Ovary (tissue), 3 donors: ENCODE measurements at regions not wholly inside any gene's neighbourhood (a gene's known extent, or its start where the extent isn't known, plus 50 kb on each side); places are given as distances from the start of the nearest gene placed in this dataset.

Experiments used
- EP300 ChIP-seq: sonication (generic); formaldehyde crosslinking; IDR thresholded peaks from one replicate; pipeline ENCODE4 v1.6.1; 2017; ENCODE audit warnings: antibody characterized with exemption
- TF ChIP-seq, protein P1 (sequence below), 3 donors: fragments of 450-650 bp in 2 of 3; fragments of 200-600 bp in 1 of 3; IDR thresholded peaks; one replicate each; pipeline versions ENCODE4 v1.5.1 to v1.8.0; 2016 to 2022; ENCODE audit warnings: antibody characterized with exemption in 3 of 3, mild to moderate bottlenecking in 1 of 3
- donor health status: DM: no; HTN: no; CAD: no.

DNA sequence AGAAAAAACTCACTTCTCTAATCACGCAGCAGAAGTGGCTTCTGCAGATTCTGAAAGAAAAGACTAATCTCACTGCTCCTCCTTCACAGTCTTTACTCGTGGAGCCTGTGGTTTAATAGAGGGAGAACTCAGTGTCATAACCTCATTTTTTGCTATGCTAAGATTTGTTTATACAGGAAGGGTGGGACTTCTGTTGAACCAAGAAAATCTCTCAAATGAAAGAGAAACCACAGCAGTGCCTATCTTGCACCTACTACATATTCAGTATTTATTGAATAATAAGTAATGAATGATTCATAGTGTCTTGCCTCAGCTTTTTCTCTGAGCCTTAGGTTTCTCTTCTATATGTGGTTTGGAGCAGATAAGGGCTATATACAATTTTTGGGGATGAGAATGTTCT, 136.1 kb upstream of the DMAC1 start:
- TF ChIP-seq, protein P1, sequence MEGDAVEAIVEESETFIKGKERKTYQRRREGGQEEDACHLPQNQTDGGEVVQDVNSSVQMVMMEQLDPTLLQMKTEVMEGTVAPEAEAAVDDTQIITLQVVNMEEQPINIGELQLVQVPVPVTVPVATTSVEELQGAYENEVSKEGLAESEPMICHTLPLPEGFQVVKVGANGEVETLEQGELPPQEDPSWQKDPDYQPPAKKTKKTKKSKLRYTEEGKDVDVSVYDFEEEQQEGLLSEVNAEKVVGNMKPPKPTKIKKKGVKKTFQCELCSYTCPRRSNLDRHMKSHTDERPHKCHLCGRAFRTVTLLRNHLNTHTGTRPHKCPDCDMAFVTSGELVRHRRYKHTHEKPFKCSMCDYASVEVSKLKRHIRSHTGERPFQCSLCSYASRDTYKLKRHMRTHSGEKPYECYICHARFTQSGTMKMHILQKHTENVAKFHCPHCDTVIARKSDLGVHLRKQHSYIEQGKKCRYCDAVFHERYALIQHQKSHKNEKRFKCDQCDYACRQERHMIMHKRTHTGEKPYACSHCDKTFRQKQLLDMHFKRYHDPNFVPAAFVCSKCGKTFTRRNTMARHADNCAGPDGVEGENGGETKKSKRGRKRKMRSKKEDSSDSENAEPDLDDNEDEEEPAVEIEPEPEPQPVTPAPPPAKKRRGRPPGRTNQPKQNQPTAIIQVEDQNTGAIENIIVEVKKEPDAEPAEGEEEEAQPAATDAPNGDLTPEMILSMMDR (IDR thresholded peaks at IDR 0.05), result no peak
- TF ChIP-seq EP300, result no peak
